Nephron (organoid): ENCODE measurements at regions not wholly inside any gene's neighbourhood (a gene's known extent, or its start where the extent isn't known, plus 50 kb on each side); places are given as distances from the start of the nearest gene placed in this dataset.

Experiments
- H3K27ac Mint-ChIP-seq, 3 experiments: 2 replicates each; pipeline ENCODE4 v1.8.0; 2020; ENCODE audit warnings: mixed read lengths in 3 of 3, mild to moderate bottlenecking in 2 of 3, moderate library complexity in 1 of 3
- H3K27me3 Mint-ChIP-seq: 2 replicates; pipeline ENCODE4 v1.8.0; 2021; ENCODE audit warnings: low read depth, mild to moderate bottlenecking, moderate library complexity, mixed read lengths
- H3K36me3 Mint-ChIP-seq: 2 replicates; pipeline ENCODE4 v1.8.0; 2020; ENCODE audit warnings: low read depth, mixed read lengths
- H3K4me1 Mint-ChIP-seq: 2 replicates; pipeline ENCODE4 v1.8.0; 2020; ENCODE audit warnings: mixed read lengths
- H3K4me3 Mint-ChIP-seq, 3 experiments: 2 replicates each; pipeline ENCODE4 v1.8.0; 2020; ENCODE audit warnings: mild to moderate bottlenecking in 3 of 3, mixed read lengths in 3 of 3, moderate library complexity in 2 of 3
- H3K9me3 Mint-ChIP-seq: 2 replicates; pipeline ENCODE4 v1.8.0; 2020; ENCODE audit warnings: mixed read lengths
- CTCF ChIP-seq, 3 experiments: fragments of 200-600 bp; sonication (generic); IDR thresholded peaks; one replicate each; pipeline ENCODE4 v1.5.0; 2021; ENCODE audit warnings: antibody characterized with exemption in 3 of 3; ENCODE audit not compliant: unreplicated experiment in 3 of 3

GRCh38 chr2:4340536-4340935 is 637.2 kb downstream of the DCDC2C start:
- Mint-ChIP-seq H3K27me3 (peaks cover 4% of the 10 kb centered on the region), H3K27ac (no peak overlapping the region), H3K36me3 (no peaks in the 10 kb centered on the region), H3K4me3 (no peak overlapping the region), H3K4me1 (peaks cover 6% of the 10 kb centered on the region), H3K9me3 (peaks cover 12% of the 10 kb centered on the region)
- no peak for TF ChIP-seq CTCF (IDR thresholded peaks at IDR 0.05; ENCODE audit: unreplicated experiment in 3 of 3)

GRCh38 chr2:4346628-4347027 is 643.3 kb downstream of the DCDC2C start:
- Mint-ChIP-seq H3K27ac (no peak overlapping the region), H3K27me3 (peaks cover 4% of the 10 kb centered on the region), H3K36me3 (no peaks in the 10 kb centered on the region), H3K9me3 (peaks cover 10% of the 10 kb centered on the region), H3K4me3 (no peak overlapping the region), H3K4me1 (no peaks in the 10 kb centered on the region)
- TF ChIP-seq CTCF (IDR thresholded peaks at IDR 0.05; ENCODE audit: unreplicated experiment in 3 of 3): no peak

- Mint-ChIP-seq H3K27me3 (peaks cover 4% of the 10 kb centered on the region), H3K4me1 (peaks cover 14% of the 10 kb centered on the region), H3K4me3 (no peak overlapping the region), H3K36me3 (no peaks in the 10 kb centered on the region), H3K27ac (no peak overlapping the region), H3K9me3 (peaks cover 3% of the 10 kb centered on the region)
- TF ChIP-seq CTCF (IDR thresholded peaks at IDR 0.05; ENCODE audit: unreplicated experiment in 3 of 3): no peak
These were observed 650.3 kb downstream of the DCDC2C start for GRCh38 chr2:4353668-4354067.

- Mint-ChIP-seq H3K4me1 (peaks cover 14% of the 10 kb centered on the region), H3K27me3 (peaks cover 2% of the 10 kb centered on the region), H3K27ac (no peak overlapping the region), H3K9me3 (peaks cover 3% of the 10 kb centered on the region), H3K4me3 (no peak overlapping the region), H3K36me3 (no peaks in the 10 kb centered on the region)
- TF ChIP-seq CTCF (IDR thresholded peaks at IDR 0.05; ENCODE audit: unreplicated experiment in 3 of 3): no peak
These were observed 650.8 kb downstream of the DCDC2C start for GRCh38 chr2:4354164-4354563.

- Mint-ChIP-seq H3K4me3 (no peak overlapping the region), H3K27ac (no peak overlapping the region), H3K27me3 (no peaks in the 10 kb centered on the region), H3K9me3 (peaks cover 3% of the 10 kb centered on the region), H3K36me3 (no peaks in the 10 kb centered on the region), H3K4me1 (peaks cover 14% of the 10 kb centered on the region)
- peak in 1 of 3 experiments; percentile 38 for TF ChIP-seq CTCF (IDR thresholded peaks at IDR 0.05; ENCODE audit: unreplicated experiment in 3 of 3)
These were observed 651.3 kb downstream of the DCDC2C start for GRCh38 chr2:4354678-4355077.

- Mint-ChIP-seq H3K27me3 (no peaks in the 10 kb centered on the region), H3K4me1 (peaks cover 14% of the 10 kb centered on the region), H3K9me3 (peaks cover 3% of the 10 kb centered on the region), H3K4me3 (no peak overlapping the region), H3K27ac (no peak overlapping the region), H3K36me3 (no peaks in the 10 kb centered on the region)
- TF ChIP-seq CTCF (IDR thresholded peaks at IDR 0.05; ENCODE audit: unreplicated experiment in 3 of 3): no peak
These were observed 652.7 kb downstream of the DCDC2C start for GRCh38 chr2:4356109-4356508.
